Neural cell (in vitro differentiated cells): ENCODE measurements at regions not wholly inside any gene's neighbourhood (a gene's known extent, or its start where the extent isn't known, plus 50 kb on each side); places are given as distances from the start of the nearest gene placed in this dataset.
"Not testable (repeated sequence)": the region's sequence is repeated elsewhere in the genome, so short reads cannot be mapped to it uniquely, and the experiment has no call there.

Experiments used
- H2AFZ ChIP-seq: fragments of 200-600, 300-800 bp; sonication (generic), shearing (Covaris generic); 2 replicates; pipeline ENCODE4 v1.6.0; 2014; ENCODE audit warnings: low read depth, mild to moderate bottlenecking, antibody characterized with exemption, low read length, moderate library complexity
- H3F3A ChIP-seq: fragments of 200-600 bp; shearing (Covaris generic); 2 replicates; pipeline ENCODE4 v1.6.1; 2016; ENCODE audit warnings: mild to moderate bottlenecking, moderate library complexity, mixed read lengths, antibody characterized with exemption, low read length; ENCODE audit not compliant: insufficient read depth, poor library complexity, severe bottlenecking
- H3K27ac ChIP-seq: fragments of 200-600, 300-800 bp; sonication (generic), shearing (Covaris generic); 2 replicates; pipeline ENCODE4 v1.5.1; 2014; ENCODE audit warnings: mild to moderate bottlenecking, low read length, moderate library complexity
- H3K27me3 ChIP-seq: fragments of 300-800, 200-600 bp; sonication (generic), shearing (Covaris generic); 2 replicates; pipeline ENCODE4 v1.6.0; 2014; ENCODE audit warnings: mild to moderate bottlenecking, low read depth, low read length, moderate library complexity; ENCODE audit not compliant: insufficient read depth
- H3K36me3 ChIP-seq: fragments of 300-800, 200-600 bp; sonication (generic), shearing (Covaris generic); 2 replicates; pipeline ENCODE4 v1.5.1; 2014; ENCODE audit warnings: mild to moderate bottlenecking, antibody characterized with exemption, low read length, moderate library complexity; ENCODE audit not compliant: insufficient read depth
- H3K4me2 ChIP-seq: fragments of 300-800, 200-600 bp; sonication (generic), shearing (Covaris generic); 2 replicates; pipeline ENCODE4 v1.6.0; 2014; ENCODE audit warnings: mild to moderate bottlenecking, low read length
- H3K4me3 ChIP-seq: fragments of 300-800, 200-600 bp; sonication (generic), shearing (Covaris generic); 2 replicates; pipeline ENCODE4 v1.5.1; 2014; ENCODE audit warnings: mild to moderate bottlenecking, low read length, moderate library complexity
- H3K79me2 ChIP-seq: fragments of 200-600 bp; shearing (Covaris generic); replicated peaks from 2 replicates; pipeline ENCODE4 v1.6.0; 2014; ENCODE audit warnings: mild to moderate bottlenecking, low read length, moderate library complexity; ENCODE audit not compliant: insufficient read depth
- H3K9ac ChIP-seq: fragments of 300-800, 200-600 bp; sonication (generic), shearing (Covaris generic); 2 replicates; pipeline ENCODE4 v1.6.1; 2016; ENCODE audit warnings: mild to moderate bottlenecking, low read length, mixed read lengths
- H3K9me2 ChIP-seq: fragments of 200-600 bp; shearing (Covaris generic); 2 replicates; pipeline ENCODE4 v1.6.1; 2016; ENCODE audit warnings: mild to moderate bottlenecking, low read length, mixed read lengths; ENCODE audit not compliant: insufficient read depth
- H3K9me3 ChIP-seq: fragments of 200-600, 300-800 bp; sonication (generic), shearing (Covaris generic); 2 replicates; pipeline ENCODE4 v1.6.1; 2016; ENCODE audit warnings: mild to moderate bottlenecking, mixed run types, low read length, moderate library complexity, mixed read lengths
- H4K20me1 ChIP-seq: fragments of 200-600 bp; shearing (Covaris generic); 2 replicates; pipeline ENCODE4 v1.6.1; 2016; ENCODE audit warnings: mild to moderate bottlenecking, mixed run types; ENCODE audit not compliant: insufficient read depth
- EP300 ChIP-seq: fragments of 450-650 bp; conservative IDR thresholded peaks from 2 replicates; pipeline ENCODE4 v1.6.1; 2014; ENCODE audit warnings: antibody characterized with exemption, mild to moderate bottlenecking, moderate library complexity; ENCODE audit not compliant: poor library complexity, severe bottlenecking
- EZH2 ChIP-seq: fragments of 200-600, 300-800 bp; shearing (Covaris generic), sonication (generic); IDR thresholded peaks from 2 replicates; pipeline ENCODE4 v1.6.1; 2014; ENCODE audit warnings: antibody characterized with exemption, low read length, borderline replicate concordance, mild to moderate bottlenecking; ENCODE audit not compliant: insufficient read depth, poor library complexity, severe bottlenecking
- MXI1 ChIP-seq: fragments of 450-650 bp; conservative IDR thresholded peaks from 2 replicates; pipeline ENCODE4 v1.6.1; 2014; ENCODE audit warnings: antibody characterized with exemption, mild to moderate bottlenecking; ENCODE audit not compliant: poor library complexity, severe bottlenecking
- POLR2AphosphoS5 ChIP-seq: IDR thresholded peaks from 2 replicates; pipeline ENCODE4 v1.6.1; 2012
- RAD21 ChIP-seq: fragments of 450-650 bp; conservative IDR thresholded peaks from 2 replicates; pipeline ENCODE4 v1.6.1; 2014; ENCODE audit warnings: antibody characterized with exemption, mild to moderate bottlenecking, moderate library complexity
- SMC3 ChIP-seq: fragments of 450-650 bp; conservative IDR thresholded peaks from 2 replicates; pipeline ENCODE4 v1.6.1; 2014; ENCODE audit warnings: antibody characterized with exemption, mild to moderate bottlenecking, moderate library complexity; ENCODE audit not compliant: poor library complexity
- TAF1 ChIP-seq: IDR thresholded peaks from 2 replicates; pipeline ENCODE4 v1.6.1; 2012; ENCODE audit warnings: low read depth
- TF ChIP-seq, protein P1 (sequence below): IDR thresholded peaks from 2 replicates; pipeline ENCODE4 v1.6.1; 2012; ENCODE audit warnings: borderline replicate concordance

DNA sequence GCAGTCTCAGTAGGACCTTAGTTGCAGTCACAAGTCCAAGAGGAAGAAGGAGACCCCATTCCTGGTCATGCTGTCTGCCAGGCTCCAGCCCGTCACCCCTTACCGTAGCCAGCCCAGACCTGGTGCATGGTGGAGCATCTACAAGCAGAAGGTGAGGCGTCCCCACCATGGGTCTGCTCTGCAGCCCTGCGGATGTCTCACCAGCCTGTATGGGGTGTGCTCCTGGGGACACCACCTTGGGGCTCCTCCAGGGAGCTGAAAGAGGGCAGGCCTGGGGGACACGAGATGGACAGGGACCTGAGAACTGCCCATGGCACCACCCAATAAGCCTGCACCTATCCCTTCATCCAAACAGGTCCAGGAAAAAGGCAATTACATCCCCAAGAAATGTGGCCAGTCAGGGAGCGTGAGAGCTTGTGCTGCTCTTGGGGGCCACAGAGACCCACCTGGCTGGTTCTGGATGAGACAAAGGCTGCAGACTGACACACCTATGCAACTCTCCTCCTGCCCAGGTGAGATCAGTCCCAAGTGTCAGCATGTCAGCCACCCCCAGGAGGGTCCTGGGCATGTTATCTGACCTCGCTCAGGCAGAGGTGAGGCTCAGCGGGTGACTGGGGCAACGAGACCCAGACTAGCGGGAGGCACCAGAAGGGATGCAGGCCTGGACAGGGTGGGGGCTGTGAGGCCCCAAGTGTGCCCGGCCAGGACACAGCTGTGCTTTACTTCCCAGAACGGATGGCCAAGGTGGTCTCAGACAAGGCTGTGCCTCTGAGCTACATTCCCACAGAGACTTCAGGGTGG, 84.5 kb upstream of the RET start:
- no peak overlapping the region for H3K27ac ChIP-seq

GRCh38 chr10:42992957-42993390, 83.9 kb upstream of the RET start:
- H3K9me2 ChIP-seq: no peaks in the 10 kb centered on the region
- H3K4me2 ChIP-seq: no peak overlapping the region
- H3K36me3 ChIP-seq: no peaks in the 10 kb centered on the region
- no peak overlapping the region for H2AFZ ChIP-seq
- H3K79me2 ChIP-seq: no peaks in the 10 kb centered on the region
- H4K20me1 ChIP-seq: no peaks in the 10 kb centered on the region
- TF ChIP-seq POLR2AphosphoS5 (no peak), EP300 (no peak), EZH2 (no peak), TAF1 (no peak), MXI1 (no peak)
- TF ChIP-seq, protein P1, sequence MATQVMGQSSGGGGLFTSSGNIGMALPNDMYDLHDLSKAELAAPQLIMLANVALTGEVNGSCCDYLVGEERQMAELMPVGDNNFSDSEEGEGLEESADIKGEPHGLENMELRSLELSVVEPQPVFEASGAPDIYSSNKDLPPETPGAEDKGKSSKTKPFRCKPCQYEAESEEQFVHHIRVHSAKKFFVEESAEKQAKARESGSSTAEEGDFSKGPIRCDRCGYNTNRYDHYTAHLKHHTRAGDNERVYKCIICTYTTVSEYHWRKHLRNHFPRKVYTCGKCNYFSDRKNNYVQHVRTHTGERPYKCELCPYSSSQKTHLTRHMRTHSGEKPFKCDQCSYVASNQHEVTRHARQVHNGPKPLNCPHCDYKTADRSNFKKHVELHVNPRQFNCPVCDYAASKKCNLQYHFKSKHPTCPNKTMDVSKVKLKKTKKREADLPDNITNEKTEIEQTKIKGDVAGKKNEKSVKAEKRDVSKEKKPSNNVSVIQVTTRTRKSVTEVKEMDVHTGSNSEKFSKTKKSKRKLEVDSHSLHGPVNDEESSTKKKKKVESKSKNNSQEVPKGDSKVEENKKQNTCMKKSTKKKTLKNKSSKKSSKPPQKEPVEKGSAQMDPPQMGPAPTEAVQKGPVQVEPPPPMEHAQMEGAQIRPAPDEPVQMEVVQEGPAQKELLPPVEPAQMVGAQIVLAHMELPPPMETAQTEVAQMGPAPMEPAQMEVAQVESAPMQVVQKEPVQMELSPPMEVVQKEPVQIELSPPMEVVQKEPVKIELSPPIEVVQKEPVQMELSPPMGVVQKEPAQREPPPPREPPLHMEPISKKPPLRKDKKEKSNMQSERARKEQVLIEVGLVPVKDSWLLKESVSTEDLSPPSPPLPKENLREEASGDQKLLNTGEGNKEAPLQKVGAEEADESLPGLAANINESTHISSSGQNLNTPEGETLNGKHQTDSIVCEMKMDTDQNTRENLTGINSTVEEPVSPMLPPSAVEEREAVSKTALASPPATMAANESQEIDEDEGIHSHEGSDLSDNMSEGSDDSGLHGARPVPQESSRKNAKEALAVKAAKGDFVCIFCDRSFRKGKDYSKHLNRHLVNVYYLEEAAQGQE: no peak
- no peak overlapping the region for H3K9ac ChIP-seq
- no peaks in the 10 kb centered on the region for H3F3A ChIP-seq
- H3K27ac ChIP-seq: no peak overlapping the region
- H3K9me3 ChIP-seq: no peaks in the 10 kb centered on the region
- no peak overlapping the region for H3K4me3 ChIP-seq
- H3K27me3 ChIP-seq: no peaks in the 10 kb centered on the region

More for the DNA sequence above, 84.5 kb upstream of the RET start:
- H4K20me1 ChIP-seq: no peaks in the 10 kb centered on the region
- no peaks in the 10 kb centered on the region for H3F3A ChIP-seq
- no peak overlapping the region for H3K9ac ChIP-seq
- no peak overlapping the region for H3K4me2 ChIP-seq
- H3K9me3 ChIP-seq: no peaks in the 10 kb centered on the region
- H2AFZ ChIP-seq: no peak overlapping the region
- TF ChIP-seq SMC3 (no peak), TAF1 (no peak), EZH2 (no peak), EP300 (no peak), RAD21 (no peak), MXI1 (no peak)
- H3K27me3 ChIP-seq: no peaks in the 10 kb centered on the region
- H3K9me2 ChIP-seq: no peaks in the 10 kb centered on the region
- H3K36me3 ChIP-seq: no peaks in the 10 kb centered on the region
- H3K79me2 ChIP-seq: no peaks in the 10 kb centered on the region
- H3K4me3 ChIP-seq: no peak overlapping the region

- not testable (repeated sequence) for H4K20me1 ChIP-seq, H3K9me3 ChIP-seq, H3K9ac ChIP-seq, H3K9me2 ChIP-seq, H3K79me2 ChIP-seq, H3K27ac ChIP-seq, H3K4me3 ChIP-seq, H2AFZ ChIP-seq, H3K36me3 ChIP-seq, H3K4me2 ChIP-seq, H3K27me3 ChIP-seq, H3F3A ChIP-seq
Measured at GRCh38 chr10:42994909-42995308, 82.0 kb upstream of the RET start.
